WERI-Rb-1 (cell line): ENCODE measurements at regions not wholly inside any gene's neighbourhood (a gene's known extent, or its start where the extent isn't known, plus 50 kb on each side); places are given as distances from the start of the nearest gene placed in this dataset.

Experiments
- DNase-seq: peaks from one replicate; pipeline ENCODE4 v3.0.0-alpha.2; 2020
- H3K27ac ChIP-seq: fragments of 250-450 bp; sonication (Bioruptor Pico); 2 replicates; pipeline ENCODE4 v1.5.1; 2020; ENCODE audit warnings: mild to moderate bottlenecking, moderate library complexity
- H3K27me3 ChIP-seq: fragments of 250-450 bp; sonication (Bioruptor Pico); 2 replicates; pipeline ENCODE4 v1.5.1; 2021; ENCODE audit warnings: mild to moderate bottlenecking, low read depth, moderate library complexity; ENCODE audit not compliant: insufficient read depth, severe bottlenecking
- H3K36me3 ChIP-seq: fragments of 250-450 bp; sonication (Bioruptor Pico); 2 replicates; pipeline ENCODE4 v1.5.1; 2020; ENCODE audit warnings: mild to moderate bottlenecking, moderate library complexity
- H3K4me3 ChIP-seq: 2 replicates; pipeline ENCODE4 v1.5.1; 2011; ENCODE audit warnings: low read depth, mild to moderate bottlenecking, control low read depth, low read length
- H3K9me3 ChIP-seq: fragments of 250-450 bp; sonication (Bioruptor Pico); 2 replicates; pipeline ENCODE4 v1.5.1; 2021; ENCODE audit warnings: mild to moderate bottlenecking, moderate library complexity; ENCODE audit not compliant: severe bottlenecking
- TF ChIP-seq, protein P1 (sequence below): IDR thresholded peaks from 2 replicates; pipeline ENCODE4 v1.5.1; 2011; ENCODE audit warnings: low read depth, mild to moderate bottlenecking, control low read depth, inconsistent platforms, low read length

DNA sequence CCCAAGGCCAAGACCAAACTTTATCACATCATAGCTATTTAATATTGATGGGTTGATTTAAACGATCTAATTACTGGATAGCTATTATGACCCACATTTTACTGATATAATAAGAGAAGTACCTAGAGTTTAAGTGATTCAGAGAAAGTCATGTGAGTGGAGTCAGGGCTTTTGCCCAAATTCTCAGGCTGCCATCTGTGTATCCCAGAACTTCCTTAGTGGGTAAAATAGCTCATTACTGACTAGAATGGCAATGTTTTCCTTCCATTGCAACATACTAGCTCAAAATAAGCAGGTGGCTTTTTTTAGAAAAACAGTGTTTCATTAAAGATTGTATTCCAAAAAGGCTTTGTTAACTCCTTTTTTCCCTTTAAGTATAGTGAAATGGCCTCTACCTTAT lies 113.9 kb upstream of the MAF start:
- Histone ChIP-seq H3K27me3 (peaks cover 71% of the 10 kb centered on the region), H3K27ac (no peak overlapping the region), H3K36me3 (no peaks in the 10 kb centered on the region), H3K4me3 (no peak overlapping the region), H3K9me3 (no peaks in the 10 kb centered on the region)
- TF ChIP-seq, protein P1, sequence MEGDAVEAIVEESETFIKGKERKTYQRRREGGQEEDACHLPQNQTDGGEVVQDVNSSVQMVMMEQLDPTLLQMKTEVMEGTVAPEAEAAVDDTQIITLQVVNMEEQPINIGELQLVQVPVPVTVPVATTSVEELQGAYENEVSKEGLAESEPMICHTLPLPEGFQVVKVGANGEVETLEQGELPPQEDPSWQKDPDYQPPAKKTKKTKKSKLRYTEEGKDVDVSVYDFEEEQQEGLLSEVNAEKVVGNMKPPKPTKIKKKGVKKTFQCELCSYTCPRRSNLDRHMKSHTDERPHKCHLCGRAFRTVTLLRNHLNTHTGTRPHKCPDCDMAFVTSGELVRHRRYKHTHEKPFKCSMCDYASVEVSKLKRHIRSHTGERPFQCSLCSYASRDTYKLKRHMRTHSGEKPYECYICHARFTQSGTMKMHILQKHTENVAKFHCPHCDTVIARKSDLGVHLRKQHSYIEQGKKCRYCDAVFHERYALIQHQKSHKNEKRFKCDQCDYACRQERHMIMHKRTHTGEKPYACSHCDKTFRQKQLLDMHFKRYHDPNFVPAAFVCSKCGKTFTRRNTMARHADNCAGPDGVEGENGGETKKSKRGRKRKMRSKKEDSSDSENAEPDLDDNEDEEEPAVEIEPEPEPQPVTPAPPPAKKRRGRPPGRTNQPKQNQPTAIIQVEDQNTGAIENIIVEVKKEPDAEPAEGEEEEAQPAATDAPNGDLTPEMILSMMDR: no peak
- DNase-seq: no peak

- Histone ChIP-seq H3K36me3 (no peaks in the 10 kb centered on the region), H3K4me3 (no peak overlapping the region), H3K27me3 (peaks cover 77% of the 10 kb centered on the region), H3K9me3 (no peaks in the 10 kb centered on the region), H3K27ac (no peak overlapping the region)
- TF ChIP-seq, protein P1: no peak
- no peak for DNase-seq
Observed at GRCh38 chr16:79713609-79714309, 113.2 kb upstream of the MAF start.

DNA sequence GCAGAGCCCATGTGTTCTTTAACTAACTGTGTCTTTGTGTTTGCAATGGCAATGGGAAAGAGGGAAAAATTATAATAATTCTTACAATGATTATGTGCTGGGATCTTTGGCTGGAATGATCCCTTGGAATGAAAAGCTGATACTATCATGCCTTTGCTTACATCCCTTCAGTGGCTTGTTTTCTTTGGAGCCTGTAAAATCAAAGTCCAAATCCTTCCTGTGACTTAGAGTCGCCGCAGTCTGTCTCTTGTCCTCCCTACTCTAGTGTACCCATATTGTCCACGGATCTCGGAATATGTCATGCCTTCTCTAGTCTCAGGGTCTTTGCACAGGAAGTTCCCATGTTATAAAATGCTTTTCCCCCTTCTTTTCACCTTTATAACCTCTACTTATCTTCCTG lies 111.7 kb upstream of the MAF start:
- Histone ChIP-seq H3K4me3 (no peak overlapping the region), H3K36me3 (no peaks in the 10 kb centered on the region), H3K27me3 (peaks cover 72% of the 10 kb centered on the region), H3K9me3 (no peaks in the 10 kb centered on the region), H3K27ac (no peak overlapping the region)
- DNase-seq: no peak
- TF ChIP-seq, protein P1: no peak

DNA sequence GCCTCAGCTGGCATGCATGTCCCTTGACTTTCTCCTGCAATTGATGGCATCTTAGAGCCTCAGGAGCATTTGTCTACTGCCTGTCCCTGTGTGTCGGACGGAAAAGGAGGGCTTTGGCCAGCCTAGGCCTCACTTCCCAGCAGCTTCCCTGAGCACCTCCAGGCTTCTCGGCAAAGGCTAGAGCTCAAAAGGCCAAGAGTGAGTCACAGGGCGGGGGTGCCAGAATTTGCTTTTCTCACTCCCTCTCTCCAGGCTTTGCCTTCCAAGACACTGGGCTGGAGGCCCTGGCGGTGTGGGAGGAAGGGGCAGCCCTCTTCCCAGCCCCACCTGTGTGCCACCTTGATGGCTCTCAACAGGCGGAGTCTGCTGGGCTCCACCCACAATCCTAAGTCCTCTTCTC lies 107.3 kb upstream of the MAF start:
- TF ChIP-seq, protein P1: no peak
- no peak overlapping the region for H3K4me3 ChIP-seq
- DNase-seq: no peak
- H3K9me3 ChIP-seq: no peaks in the 10 kb centered on the region
- no peaks in the 10 kb centered on the region for H3K36me3 ChIP-seq
- peaks cover 68% of the 10 kb centered on the region for H3K27me3 ChIP-seq
- H3K27ac ChIP-seq: no peak overlapping the region

DNA sequence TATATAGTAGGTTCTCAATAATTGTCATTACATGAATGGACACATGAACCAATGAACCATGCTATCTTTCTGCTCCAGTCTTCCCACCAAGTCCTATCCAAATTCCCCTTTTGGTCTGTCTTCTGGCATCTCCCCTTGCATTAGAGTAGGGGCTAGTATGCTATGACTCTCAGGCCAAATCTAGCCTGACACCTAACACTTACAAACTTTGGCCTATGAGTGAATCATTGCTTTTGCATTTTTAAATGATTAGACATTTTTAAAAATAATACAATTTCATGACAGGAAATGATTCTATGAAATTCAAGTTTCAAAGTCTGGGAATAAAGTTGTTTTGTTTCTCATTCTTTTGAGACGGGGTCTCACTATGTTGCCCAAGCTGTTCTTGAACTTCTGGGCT lies 102.5 kb upstream of the MAF start:
- Histone ChIP-seq H3K27ac (no peak overlapping the region), H3K36me3 (no peaks in the 10 kb centered on the region), H3K4me3 (no peak overlapping the region), H3K9me3 (no peaks in the 10 kb centered on the region), H3K27me3 (peaks cover 66% of the 10 kb centered on the region)
- TF ChIP-seq, protein P1: no peak
- DNase-seq: no peak

DNA sequence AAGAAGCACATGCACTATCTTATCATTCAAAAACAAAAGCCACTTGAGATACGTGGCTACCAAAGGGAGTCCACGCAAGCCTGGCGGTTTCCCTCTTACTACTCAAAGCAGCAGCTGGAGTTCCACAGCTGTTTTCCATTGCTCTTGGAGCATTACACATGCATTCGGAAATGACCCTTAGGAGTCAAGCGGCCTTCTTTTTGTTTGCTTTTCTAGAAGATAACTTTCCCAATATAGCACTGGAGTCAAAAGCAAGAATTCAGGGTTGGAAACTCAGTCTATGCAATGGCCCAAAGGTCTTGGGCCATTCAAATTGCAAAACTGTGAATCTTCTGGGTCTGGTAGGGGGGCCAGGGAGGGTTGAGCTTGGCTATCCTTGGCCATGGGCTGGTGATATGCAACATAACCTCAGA lies 97.8 kb upstream of the MAF start:
- DNase-seq: no peak
- TF ChIP-seq, protein P1: no peak
- no peak overlapping the region for H3K4me3 ChIP-seq
- peaks cover 48% of the 10 kb centered on the region for H3K27me3 ChIP-seq
- H3K27ac ChIP-seq: no peak overlapping the region
- no peaks in the 10 kb centered on the region for H3K9me3 ChIP-seq
- H3K36me3 ChIP-seq: no peaks in the 10 kb centered on the region
